H9 (cell line): ENCODE measurements at regions not wholly inside any gene's neighbourhood (a gene's known extent, or its start where the extent isn't known, plus 50 kb on each side); places are given as distances from the start of the nearest gene placed in this dataset.

Experiments used
- DNase-seq: peaks from one replicate; pipeline ENCODE4 v3.0.0-alpha.2; 2017
- H2AFZ ChIP-seq: one replicate; pipeline ENCODE4 v1.6.1; 2013; ENCODE audit warnings: mild to moderate bottlenecking, low read length, control low read depth, moderate library complexity
- H2AK5ac ChIP-seq: 2 replicates; pipeline ENCODE4 v1.6.1; 2013; ENCODE audit warnings: low read length, control low read depth, mixed read lengths; ENCODE audit not compliant: insufficient read length
- H2BK120ac ChIP-seq: one replicate; pipeline ENCODE4 v1.6.1; 2013; ENCODE audit warnings: low read depth, mild to moderate bottlenecking, low read length, control low read depth, inconsistent platforms; ENCODE audit not compliant: poor library complexity, severe bottlenecking
- H2BK12ac ChIP-seq: 2 replicates; pipeline ENCODE4 v1.6.1; 2013; ENCODE audit warnings: low read length, control low read depth, mixed read lengths, low read depth; ENCODE audit not compliant: insufficient read length
- H2BK15ac ChIP-seq: 2 replicates; pipeline ENCODE4 v1.6.1; 2013; ENCODE audit warnings: low read depth, low read length, control low read depth
- H2BK20ac ChIP-seq: one replicate; pipeline ENCODE4 v1.6.1; 2013; ENCODE audit warnings: low read depth, mild to moderate bottlenecking, low read length, control low read depth, inconsistent platforms; ENCODE audit not compliant: poor library complexity, severe bottlenecking
- H2BK5ac ChIP-seq: 2 replicates; pipeline ENCODE4 v1.6.1; 2013; ENCODE audit warnings: low read length, control low read depth, mixed read lengths; ENCODE audit not compliant: insufficient read length
- H3K14ac ChIP-seq: 2 replicates; pipeline ENCODE4 v1.6.1; 2013; ENCODE audit warnings: low read length, control low read depth; ENCODE audit not compliant: insufficient read depth
- H3K18ac ChIP-seq: 2 replicates; pipeline ENCODE4 v1.6.1; 2013; ENCODE audit warnings: low read depth, mild to moderate bottlenecking, mixed read lengths, low read length, control low read depth; ENCODE audit not compliant: insufficient read length
- H3K23ac ChIP-seq: 2 replicates; pipeline ENCODE4 v1.6.1; 2013; ENCODE audit warnings: low read length, control low read depth, mixed read lengths, low read depth; ENCODE audit not compliant: insufficient read length
- H3K23me2 ChIP-seq: 2 replicates; pipeline ENCODE4 v1.6.1; 2013; ENCODE audit warnings: low read depth, mild to moderate bottlenecking, mixed read lengths, low read length, control low read depth; ENCODE audit not compliant: insufficient read length, poor library complexity, severe bottlenecking
- H3K27ac ChIP-seq: 2 replicates; pipeline ENCODE4 v1.5.1; 2013; ENCODE audit warnings: low read length, control low read depth, mixed read lengths, low read depth; ENCODE audit not compliant: insufficient read length
- H3K27me3 ChIP-seq: 2 replicates; pipeline ENCODE4 v1.6.1; 2013; ENCODE audit warnings: low read length, control low read depth, inconsistent platforms; ENCODE audit not compliant: insufficient read depth
- H3K4ac ChIP-seq: 2 replicates; pipeline ENCODE4 v1.6.1; 2013; ENCODE audit warnings: low read depth, mild to moderate bottlenecking, control low read depth, inconsistent platforms, low read length, moderate library complexity
- H3K4me1 ChIP-seq: 2 replicates; pipeline ENCODE4 v1.6.1; 2013; ENCODE audit warnings: low read length, control low read depth, inconsistent platforms; ENCODE audit not compliant: insufficient read depth
- H3K4me2 ChIP-seq: 2 replicates; pipeline ENCODE4 v1.6.1; 2013; ENCODE audit warnings: low read length, control low read depth, mixed read lengths; ENCODE audit not compliant: insufficient read length, insufficient read depth
- H3K56ac ChIP-seq: 2 replicates; pipeline ENCODE4 v1.6.1; 2013; ENCODE audit warnings: low read depth, mild to moderate bottlenecking, mixed read lengths, low read length, control low read depth; ENCODE audit not compliant: insufficient read length
- H3K79me1 ChIP-seq: 2 replicates; pipeline ENCODE4 v1.6.1; 2013; ENCODE audit warnings: low read depth, mild to moderate bottlenecking, moderate library complexity, low read length, control low read depth, inconsistent platforms; ENCODE audit not compliant: insufficient read depth, poor library complexity, severe bottlenecking
- H3K79me2 ChIP-seq: 2 replicates; pipeline ENCODE4 v1.6.1; 2013; ENCODE audit warnings: low read length, control low read depth, inconsistent platforms; ENCODE audit not compliant: insufficient read depth
- H3K9ac ChIP-seq: 2 replicates; pipeline ENCODE4 v1.6.1; 2013; ENCODE audit warnings: low read length, control low read depth, mixed read lengths; ENCODE audit not compliant: insufficient read length; ENCODE audit errors: extremely low read depth
- H3K9me3 ChIP-seq: one replicate; pipeline ENCODE4 v1.6.1; 2013; ENCODE audit warnings: low read depth, low read length, inconsistent platforms; ENCODE audit not compliant: control insufficient read depth
- H3T11ph ChIP-seq: one replicate; pipeline ENCODE4 v1.6.1; 2013; ENCODE audit warnings: mild to moderate bottlenecking, low read length, control low read depth, inconsistent platforms
- H4K20me1 ChIP-seq: one replicate; pipeline ENCODE4 v1.6.1; 2013; ENCODE audit not compliant: control insufficient read depth, insufficient read length, insufficient read depth
- H4K5ac ChIP-seq: 2 replicates; pipeline ENCODE4 v1.6.1; 2013; ENCODE audit warnings: low read depth, mild to moderate bottlenecking, mixed read lengths, low read length, control low read depth; ENCODE audit not compliant: insufficient read length
- H4K8ac ChIP-seq: replicated peaks from 2 replicates; pipeline ENCODE4 v1.6.1; 2013; ENCODE audit warnings: low read length, control low read depth, mixed read lengths, low read depth; ENCODE audit not compliant: insufficient read length
- H4K91ac ChIP-seq: 2 replicates; pipeline ENCODE4 v1.6.1; 2013; ENCODE audit warnings: low read depth, mild to moderate bottlenecking, moderate library complexity, mixed read lengths, low read length, control low read depth; ENCODE audit not compliant: insufficient read length
- H3K27ac Mint-ChIP-seq, 3 experiments: 2 replicates in 2 of 3; 3 replicates in 1 of 3; pipeline ENCODE4 v1.8.0; 2020 to 2021; ENCODE audit warnings: mixed read lengths in 3 of 3, mild to moderate bottlenecking in 1 of 3, moderate library complexity in 1 of 3
- H3K27me3 Mint-ChIP-seq: 2 replicates; pipeline ENCODE4 v1.8.0; 2021; ENCODE audit warnings: low read depth, mild to moderate bottlenecking, moderate library complexity, mixed read lengths
- H3K36me3 Mint-ChIP-seq, 3 experiments: 2 replicates in 2 of 3; 3 replicates in 1 of 3; pipeline ENCODE4 v1.8.0; 2020 to 2021; ENCODE audit warnings: low read depth in 3 of 3, mixed read lengths in 3 of 3; ENCODE audit not compliant: insufficient read depth in 1 of 3
- H3K4me1 Mint-ChIP-seq, 2 experiments: 2 replicates each; pipeline ENCODE4 v1.8.0; 2020; ENCODE audit warnings: mixed read lengths in 2 of 2
- H3K4me3 Mint-ChIP-seq, 2 experiments: 2 replicates in 1 of 2; 3 replicates in 1 of 2; pipeline ENCODE4 v1.8.0; 2020 to 2021; ENCODE audit warnings: mild to moderate bottlenecking in 2 of 2, mixed read lengths in 2 of 2, moderate library complexity in 1 of 2
- H3K9me3 Mint-ChIP-seq, 2 experiments: 2 replicates in 1 of 2; 3 replicates in 1 of 2; pipeline ENCODE4 v1.8.0; 2020; ENCODE audit warnings: mild to moderate bottlenecking in 2 of 2, mixed read lengths in 2 of 2, moderate library complexity in 1 of 2
- CTCF ChIP-seq: fragments of 200-600 bp; sonication (generic); conservative IDR thresholded peaks from 3 replicates; pipeline ENCODE4 v1.8.0; 2021; ENCODE audit warnings: antibody characterized with exemption, mild to moderate bottlenecking
- WGBS: extraction: QIAGEN DNeasy Blood & Tissue Kit; methylation state at CpG from one replicate; pipeline ENCODE4 v1.1.7; 2013; ENCODE audit warnings: missing lambda C conversion rate, low lambda C conversion rate, mixed read lengths; ENCODE audit not compliant: insufficient read length; ENCODE audit errors: extremely low coverage; 5-methylcytosine and 5-hydroxymethylcytosine counted together

GRCh38 chr2:40752796-40753195, 300.9 kb upstream of the SLC8A1 start:
- H4K8ac ChIP-seq, result no peak overlapping the region
- H3K9ac ChIP-seq, result no peak overlapping the region
- TF ChIP-seq CTCF, result no peak
- H3K79me2 ChIP-seq, result no peaks in the 10 kb centered on the region
- Mint-ChIP-seq H3K27ac (no peak overlapping the region), H3K27me3 (no peaks in the 10 kb centered on the region), H3K4me1 (no peaks in the 10 kb centered on the region), H3K36me3 (no peaks in the 10 kb centered on the region), H3K4me3 (no peak overlapping the region), H3K9me3 (no peaks in the 10 kb centered on the region)
- H3K4me2 ChIP-seq, result no peak overlapping the region
- DNase-seq, result no peak
- H4K91ac ChIP-seq, result no peak overlapping the region
- H3K23me2 ChIP-seq, result no peaks in the 10 kb centered on the region
- no peak overlapping the region for H3K4ac ChIP-seq
- H3K27me3 ChIP-seq, result no peaks in the 10 kb centered on the region
- no peak overlapping the region for H2BK5ac ChIP-seq
- no peak overlapping the region for H2BK15ac ChIP-seq
- H3K23ac ChIP-seq, result no peak overlapping the region
- no peak overlapping the region for H3K56ac ChIP-seq
- H3K14ac ChIP-seq, result no peak overlapping the region
- H3K27ac ChIP-seq, result no peak overlapping the region
- no peaks in the 10 kb centered on the region for H4K20me1 ChIP-seq
- no peak overlapping the region for H2BK120ac ChIP-seq
- no peaks in the 10 kb centered on the region for H3K9me3 ChIP-seq
- no peaks in the 10 kb centered on the region for H3K4me1 ChIP-seq
- no CpG with 5 or more reads among the region's 3 CpGs for WGBS
- H3T11ph ChIP-seq, result no peak overlapping the region
- H2AK5ac ChIP-seq, result no peak overlapping the region
- H3K79me1 ChIP-seq, result no peaks in the 10 kb centered on the region
- H2BK12ac ChIP-seq, result no peak overlapping the region
- H4K5ac ChIP-seq, result no peak overlapping the region
- H2AFZ ChIP-seq, result no peak overlapping the region
- H3K18ac ChIP-seq, result no peak overlapping the region
- no peak overlapping the region for H2BK20ac ChIP-seq
